Astrocyte of the spinal cord (primary cell): ENCODE measurements at regions not wholly inside any gene's neighbourhood (a gene's known extent, or its start where the extent isn't known, plus 50 kb on each side); places are given as distances from the start of the nearest gene placed in this dataset.
A peak's percentile ranks its signal among the peaks of the same experiment; 100 is the strongest.

Source experiments
- DNase-seq: peaks from one replicate; pipeline ENCODE4 v3.0.0; 2011; ENCODE audit warnings: low read depth, low spot score
- H3K4me3 ChIP-seq: 2 replicates; pipeline ENCODE4 v1.5.1; 2011; ENCODE audit warnings: low read depth, mild to moderate bottlenecking, low read length, moderate library complexity
- CTCF ChIP-seq: IDR thresholded peaks from 2 replicates; pipeline ENCODE4 v1.5.1; 2012; ENCODE audit warnings: low read depth, mild to moderate bottlenecking, low read length, inconsistent platforms
- in situ Hi-C: cut with HindIII; loops from 2 replicates; pipeline ENCODE4 v1.10.0; 2017; ENCODE audit warnings: low sequenced_read_pairs

GRCh38 chr6:6734479-6735465 lies 146.3 kb downstream of the LY86 start:
- H3K4me3 ChIP-seq: no peak overlapping the region
- DNase-seq: no peak
- in situ Hi-C loops: no loop called here
- no peak for TF ChIP-seq CTCF

- peak overlapping the region; percentile 16 for H3K4me3 ChIP-seq
- TF ChIP-seq CTCF: no peak
- peak; percentile 26 for DNase-seq
- in situ Hi-C loops: no loop called here
These were observed 148.5 kb downstream of the LY86 start for GRCh38 chr6:6736791-6737654.

GRCh38 chr6:6737671-6738070 lies 149.2 kb downstream of the LY86 start:
- H3K4me3 ChIP-seq: no peak overlapping the region
- TF ChIP-seq CTCF: no peak

GRCh38 chr6:6738108-6738507 lies 149.6 kb downstream of the LY86 start:
- in situ Hi-C loops: no loop called here
- no peak overlapping the region for H3K4me3 ChIP-seq

More at GRCh38 chr6:6737671-6738070, 149.2 kb downstream of the LY86 start:
- in situ Hi-C loops: no loop called here
- DNase-seq: no peak

GRCh38 chr6:6738922-6739716 lies 150.6 kb downstream of the LY86 start:
- in situ Hi-C loops: no loop called here
- no peak for TF ChIP-seq CTCF
- no peak overlapping the region for H3K4me3 ChIP-seq
- DNase-seq: no peak

More at GRCh38 chr6:6738108-6738507, 149.6 kb downstream of the LY86 start:
- DNase-seq: no peak
- no peak for TF ChIP-seq CTCF

GRCh38 chr6:6740595-6740994 lies 152.1 kb downstream of the LY86 start:
- no peak overlapping the region for H3K4me3 ChIP-seq
- no peak for DNase-seq
- no peak for TF ChIP-seq CTCF
- in situ Hi-C loops: no loop called here
